Epithelial cell of prostate (primary cell): ENCODE measurements at regions not wholly inside any gene's neighbourhood (a gene's known extent, or its start where the extent isn't known, plus 50 kb on each side); places are given as distances from the start of the nearest gene placed in this dataset.

Experiments
- DNase-seq: peaks from one replicate; pipeline ENCODE4 v3.0.0-alpha.2; 2011; ENCODE audit warnings: low read depth, low spot score
- H3K27ac ChIP-seq: fragments of 450-650 bp; 2 replicates; pipeline ENCODE4 v1.5.1; 2017; ENCODE audit warnings: mild to moderate bottlenecking

DNA sequence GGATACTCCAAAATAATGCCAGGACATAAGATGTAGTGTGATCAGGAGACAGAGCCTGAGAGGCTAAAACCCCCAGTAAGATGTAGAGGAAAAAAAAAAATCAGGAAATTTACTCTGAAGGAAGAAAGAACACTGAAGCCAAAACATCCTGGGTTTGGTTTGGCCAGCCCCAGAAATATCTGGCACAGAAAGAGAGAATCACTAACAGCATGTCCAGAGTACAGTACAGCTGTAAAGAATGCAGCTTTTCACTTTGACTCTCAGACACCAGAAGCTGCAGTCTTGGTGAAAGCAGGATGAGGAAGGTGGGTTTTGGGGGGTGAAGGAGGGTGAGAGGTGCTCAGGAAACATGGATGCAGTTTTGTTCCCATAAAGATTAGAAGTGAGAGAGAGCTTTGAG is 1577.7 kb upstream of the ACVR2A start:
- DNase-seq: no peak

DNA sequence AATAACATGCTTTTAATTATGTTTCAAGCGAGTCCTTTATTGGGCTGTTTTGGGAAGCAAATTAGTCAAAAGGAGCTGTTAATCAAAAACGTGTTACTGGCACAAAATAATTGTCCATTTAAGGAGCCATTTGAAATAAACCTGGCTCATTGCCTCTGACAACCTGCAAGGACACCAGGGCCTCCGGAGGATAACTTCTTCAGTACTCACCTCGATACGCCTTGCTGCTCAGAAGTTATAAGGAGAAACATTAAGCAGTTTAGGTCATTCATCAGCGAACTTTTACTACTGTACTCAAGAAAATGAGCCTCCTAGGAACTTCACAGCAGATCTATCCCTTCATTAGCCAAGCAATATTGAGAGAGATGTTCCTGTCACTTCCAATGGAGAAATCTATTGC is 1579.2 kb upstream of the ACVR2A start:
- DNase-seq: no peak

More for the DNA sequence above, 1577.7 kb upstream of the ACVR2A start:
- H3K27ac ChIP-seq: no peak overlapping the region

DNA sequence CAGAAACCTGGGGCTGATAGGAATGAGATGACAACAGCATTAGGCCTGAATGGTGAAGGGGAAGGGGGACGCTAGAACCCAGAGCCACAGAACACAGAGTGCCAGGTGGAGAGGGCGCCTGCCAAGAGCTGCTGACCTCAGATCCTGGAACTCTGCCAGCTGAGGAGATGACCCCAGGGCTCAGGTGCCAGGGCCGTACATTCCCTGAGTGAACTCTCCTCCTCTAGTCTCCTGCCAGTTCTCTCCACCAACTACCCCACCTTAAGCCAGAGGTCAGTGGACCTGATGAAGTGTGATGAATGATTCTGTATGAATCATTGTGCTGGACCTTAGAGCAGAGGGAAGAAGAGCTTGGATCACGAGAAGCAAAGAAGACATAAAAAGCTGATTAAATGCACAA is 1582.2 kb upstream of the ACVR2A start:
- DNase-seq: no peak
- H3K27ac ChIP-seq: no peak overlapping the region

More for the DNA sequence above, 1579.2 kb upstream of the ACVR2A start:
- no peak overlapping the region for H3K27ac ChIP-seq

DNA sequence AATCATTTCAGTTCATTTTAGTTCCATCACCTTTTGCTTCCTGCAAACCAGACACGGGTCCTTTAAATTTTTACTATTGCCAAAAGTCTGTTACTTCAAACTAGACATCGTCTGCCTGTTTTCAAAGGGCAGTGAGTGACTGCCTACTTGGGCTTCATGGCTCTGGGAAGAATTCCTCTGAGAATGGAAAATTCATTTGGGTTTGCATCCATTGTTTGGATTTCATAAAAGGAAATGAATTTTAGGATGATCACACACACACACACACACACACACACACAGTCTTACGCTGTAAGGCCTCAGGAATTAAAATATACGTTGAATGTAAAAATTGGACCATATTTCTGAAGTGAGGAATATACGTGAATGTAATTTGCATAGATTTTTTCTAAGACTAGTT is 1584.3 kb upstream of the ACVR2A start:
- no peak overlapping the region for H3K27ac ChIP-seq
- DNase-seq: no peak

GRCh38 chr2:146259816-146260215 is 1585.0 kb upstream of the ACVR2A start:
- DNase-seq: no peak
- H3K27ac ChIP-seq: no peak overlapping the region

DNA sequence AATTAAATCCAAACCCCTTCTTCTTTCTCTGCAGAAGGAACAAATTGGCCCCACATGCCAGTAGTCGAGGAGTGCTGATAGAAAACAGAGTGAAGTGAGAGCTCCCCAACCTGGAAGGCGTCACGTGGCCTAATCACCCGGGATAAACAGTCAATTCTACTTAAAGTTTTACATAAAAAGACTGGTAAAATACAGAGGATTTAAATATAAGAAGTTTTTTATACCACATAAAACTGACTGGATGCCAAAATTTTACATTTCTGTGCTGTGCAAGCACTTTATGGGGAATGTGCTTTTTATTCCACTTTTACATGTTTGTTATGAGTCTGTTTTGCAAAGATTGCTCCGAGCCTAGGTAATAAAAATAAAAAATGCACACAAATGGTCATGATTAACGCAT is 1586.8 kb upstream of the ACVR2A start:
- DNase-seq: no peak
- H3K27ac ChIP-seq: no peak overlapping the region

DNA sequence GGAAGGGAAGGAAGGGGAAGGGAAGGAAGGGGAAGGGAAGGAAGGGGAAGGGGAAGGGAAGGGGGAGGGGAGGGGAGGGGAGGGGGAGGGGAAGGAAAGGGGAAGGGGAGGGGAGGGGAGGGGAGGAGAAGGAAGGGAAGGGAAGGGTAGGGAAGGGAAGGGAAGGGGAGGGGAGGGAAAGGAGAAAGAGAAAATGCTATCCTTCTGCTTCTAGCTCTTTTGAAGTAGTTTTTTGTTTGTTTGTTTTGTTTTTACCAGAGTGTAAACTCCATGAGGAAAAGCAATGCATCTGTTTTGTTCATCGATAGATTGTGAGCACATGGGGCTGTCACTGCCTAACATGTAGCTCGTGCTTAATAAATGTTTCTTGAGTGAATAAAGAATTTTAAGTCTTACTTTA is 1592.7 kb upstream of the ACVR2A start:
- no peak for DNase-seq
- H3K27ac ChIP-seq: no peak overlapping the region

DNA sequence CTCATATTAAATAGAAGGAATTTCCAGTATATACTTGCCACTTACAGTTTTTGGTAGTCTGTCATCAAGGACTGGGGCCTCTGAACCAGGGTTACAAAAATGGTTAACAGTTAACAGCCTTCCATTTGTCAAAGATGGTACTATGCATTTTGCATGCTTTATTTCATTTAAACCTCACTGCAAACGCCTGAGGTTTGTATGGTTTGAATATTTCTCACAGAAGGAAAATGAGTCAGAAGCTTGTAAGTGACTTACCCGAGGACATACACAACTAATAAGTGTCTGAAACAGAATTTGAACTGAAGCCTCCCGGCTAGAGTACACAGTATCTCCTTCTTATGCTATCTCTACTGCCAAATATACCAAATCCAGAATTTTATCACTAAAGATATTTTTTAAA is 1593.5 kb upstream of the ACVR2A start:
- DNase-seq: no peak
- no peak overlapping the region for H3K27ac ChIP-seq

- no peak for DNase-seq
Observed at GRCh38 chr2:146246736-146247523, 1597.9 kb upstream of the ACVR2A start.

DNA sequence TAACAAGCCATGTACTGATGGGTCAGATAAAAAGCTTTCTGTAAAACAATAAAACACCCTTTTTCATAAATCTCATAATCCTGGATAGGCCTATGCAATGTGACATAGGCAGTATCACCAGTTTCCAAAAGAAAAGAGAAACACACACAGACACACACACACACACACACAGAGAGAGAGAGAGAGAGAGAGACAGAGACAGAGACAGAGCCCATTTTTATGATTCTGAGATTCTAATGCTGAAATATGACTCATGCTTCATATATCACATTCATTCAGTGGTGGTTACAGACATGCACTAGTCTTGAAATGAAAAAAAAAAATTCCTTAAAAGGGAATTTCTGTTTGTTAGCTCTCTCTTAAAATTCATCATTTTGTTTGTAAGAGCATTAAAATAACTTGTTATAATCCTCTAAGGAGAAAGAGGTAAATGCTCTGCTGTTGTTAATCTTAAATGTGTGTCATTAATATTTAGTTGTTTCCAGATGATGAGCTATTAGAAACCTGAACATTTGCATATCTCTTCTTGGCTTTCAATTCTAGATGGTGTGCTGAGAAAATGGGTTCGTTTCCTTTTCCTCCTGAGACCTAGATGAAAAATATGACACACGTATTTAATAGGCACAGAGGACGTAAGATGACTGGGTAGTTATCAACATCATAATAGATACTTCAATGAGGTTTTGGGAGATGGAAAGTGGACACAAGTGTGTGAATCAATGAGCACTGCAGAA is 1598.7 kb upstream of the ACVR2A start:
- DNase-seq: no peak
- H3K27ac ChIP-seq: no peak overlapping the region

More at GRCh38 chr2:146246736-146247523, 1597.9 kb upstream of the ACVR2A start:
- H3K27ac ChIP-seq: no peak overlapping the region

- no peak overlapping the region for H3K27ac ChIP-seq
- DNase-seq: no peak
Observed at GRCh38 chr2:146244830-146245229, 1600.0 kb upstream of the ACVR2A start.

GRCh38 chr2:146244131-146244530 is 1600.7 kb upstream of the ACVR2A start:
- DNase-seq: no peak
- H3K27ac ChIP-seq: no peak overlapping the region

GRCh38 chr2:146241023-146241422 is 1603.8 kb upstream of the ACVR2A start:
- H3K27ac ChIP-seq: no peak overlapping the region
- no peak for DNase-seq

- no peak overlapping the region for H3K27ac ChIP-seq
- DNase-seq: no peak
Observed at GRCh38 chr2:146240391-146240790, 1604.4 kb upstream of the ACVR2A start.

DNA sequence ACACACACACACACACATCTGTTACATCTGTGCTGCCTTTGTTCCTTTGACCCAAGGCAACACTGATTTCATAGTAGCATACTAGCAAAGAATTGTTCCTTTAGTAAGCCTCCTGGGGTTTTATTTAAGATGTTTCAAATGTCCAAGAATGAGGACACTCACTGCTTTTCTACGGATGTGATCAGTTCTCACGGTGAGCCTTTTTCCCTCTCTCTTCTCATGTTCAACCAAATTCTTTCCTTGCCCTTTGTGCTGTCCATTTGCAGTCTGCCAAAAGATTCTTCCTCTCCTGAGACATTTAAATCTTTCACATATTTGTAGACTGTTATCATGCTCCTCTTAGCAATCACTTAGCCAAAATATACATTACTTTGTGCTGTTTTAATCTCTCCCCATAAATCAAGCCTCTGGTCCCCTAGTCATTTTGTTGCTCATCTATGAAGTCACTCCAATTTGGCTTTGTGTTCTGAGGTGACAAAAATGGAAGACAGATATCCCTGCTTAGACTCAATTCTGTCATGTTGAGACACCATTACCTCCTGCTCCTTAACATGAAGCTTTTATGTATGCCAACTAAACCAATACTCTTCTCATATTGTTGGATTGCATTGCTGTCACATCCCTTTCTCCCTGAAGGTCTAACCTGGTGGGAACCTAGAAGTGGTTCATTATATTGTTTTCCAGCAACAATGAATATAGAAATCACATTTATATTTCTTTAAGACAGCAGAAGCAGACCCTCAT is 1605.3 kb upstream of the ACVR2A start:
- no peak overlapping the region for H3K27ac ChIP-seq

DNA sequence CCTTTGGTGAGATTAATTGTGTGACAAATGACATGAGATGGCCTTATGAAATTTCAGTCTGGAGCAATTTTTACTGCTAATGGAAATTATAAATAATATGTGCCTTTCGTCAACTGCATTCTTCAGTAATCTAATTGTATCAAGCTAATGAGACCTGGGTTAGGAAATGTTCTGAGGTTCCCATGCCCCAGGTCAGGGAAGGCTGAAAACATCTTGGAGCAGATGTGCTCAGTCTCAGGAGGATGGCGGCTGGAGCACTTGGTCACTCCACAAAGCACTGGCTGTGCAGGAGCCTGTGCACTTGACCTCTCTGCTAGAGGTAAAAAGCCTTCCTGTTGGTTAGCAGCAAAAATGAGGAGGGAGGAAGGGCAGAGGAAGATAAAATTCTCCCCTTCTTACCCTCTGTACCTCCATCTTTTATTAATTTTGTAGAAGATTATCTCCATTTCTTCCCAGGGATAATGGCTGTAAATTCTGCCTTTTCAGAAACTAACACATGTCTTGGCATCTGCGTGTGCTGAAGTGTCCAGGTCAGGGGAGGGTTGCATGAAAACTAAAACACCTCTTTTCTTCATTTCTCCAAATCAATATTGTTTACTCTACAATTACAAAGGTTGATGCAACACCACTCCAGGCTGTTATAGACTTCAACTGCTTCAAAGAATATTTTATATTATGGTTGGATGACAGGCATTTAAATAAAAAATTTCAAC is 1606.4 kb upstream of the ACVR2A start:
- no peak overlapping the region for H3K27ac ChIP-seq
- no peak for DNase-seq

More for the DNA sequence above, 1605.3 kb upstream of the ACVR2A start:
- no peak for DNase-seq

- DNase-seq: no peak
- no peak overlapping the region for H3K27ac ChIP-seq
Observed at GRCh38 chr2:146235158-146235557, 1609.7 kb upstream of the ACVR2A start.

DNA sequence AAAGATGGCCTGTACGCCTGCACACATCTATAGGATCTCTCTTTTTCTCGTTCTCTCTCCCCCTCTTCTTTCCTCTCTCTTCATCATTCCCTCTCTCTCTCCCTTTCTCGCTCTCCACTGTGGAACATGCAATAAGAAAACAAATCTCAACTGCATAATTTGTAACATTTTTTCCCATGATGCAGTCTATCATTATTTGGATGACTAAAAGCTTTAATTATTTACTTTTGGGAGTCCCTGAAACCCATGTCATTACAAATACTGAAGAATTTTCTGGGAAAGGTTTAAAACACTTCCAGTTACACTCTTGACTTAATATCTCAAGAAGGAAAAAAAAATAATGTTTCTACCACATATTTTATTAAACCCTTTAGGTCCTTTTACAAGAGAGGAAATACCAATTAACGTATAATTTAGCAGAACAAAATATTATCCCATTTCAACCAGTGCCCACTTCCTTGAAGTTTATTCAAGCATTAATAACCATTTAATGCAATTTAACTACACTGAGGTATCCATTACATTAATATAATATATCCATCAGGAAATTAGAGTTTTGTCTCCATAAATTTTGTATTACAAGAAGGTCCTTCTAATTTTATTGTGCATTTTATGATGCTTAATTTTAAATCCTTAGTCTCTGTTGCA is 1615.2 kb upstream of the ACVR2A start:
- H3K27ac ChIP-seq: no peak overlapping the region
- DNase-seq: no peak

DNA sequence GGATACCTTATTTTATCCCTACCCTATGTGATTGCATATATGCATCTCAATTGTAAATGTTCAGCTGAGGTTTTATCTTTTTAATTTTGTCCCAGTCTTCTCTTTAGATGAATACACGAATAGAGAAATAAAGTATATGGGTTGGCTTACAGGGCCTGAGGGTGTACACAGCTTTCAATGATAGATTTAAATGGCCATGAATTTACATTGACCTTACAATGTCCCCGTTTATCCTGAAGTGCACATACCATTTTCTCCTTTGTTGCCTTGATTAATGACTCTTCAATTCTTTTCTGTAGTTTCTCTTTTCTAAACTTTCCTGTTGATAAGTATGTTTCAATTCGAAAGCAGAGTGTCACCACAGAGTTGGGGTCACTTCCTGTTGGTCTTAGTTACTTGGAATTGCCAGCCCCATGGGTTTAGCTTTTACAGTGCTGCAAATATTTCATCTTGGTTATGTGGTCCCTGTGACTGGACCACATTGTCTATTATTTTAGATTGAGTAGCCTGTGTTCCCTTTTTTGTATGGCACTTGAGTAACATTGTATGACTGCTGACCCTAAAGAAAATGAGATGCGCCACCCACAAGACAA is 1616.3 kb upstream of the ACVR2A start:
- H3K27ac ChIP-seq: no peak overlapping the region

GRCh38 chr2:146228020-146228393 is 1616.8 kb upstream of the ACVR2A start:
- H3K27ac ChIP-seq: no peak overlapping the region
- no peak for DNase-seq

More for the DNA sequence above, 1616.3 kb upstream of the ACVR2A start:
- DNase-seq: no peak
